NAMALWA (cell line): ENCODE measurements at regions not wholly inside any gene's neighbourhood (a gene's known extent, or its start where the extent isn't known, plus 50 kb on each side); places are given as distances from the start of the nearest gene placed in this dataset.
"Not testable (repeated sequence)": the region's sequence is repeated elsewhere in the genome, so short reads cannot be mapped to it uniquely, and the experiment has no call there.

Experiments
- DNase-seq: peaks from one replicate; pipeline ENCODE4 v3.0.0-alpha.2; 2015; ENCODE audit warnings: low spot score

GRCh38 chr12:104906695-104907094, 51.4 kb downstream of the SLC41A2 start:
- no peak for DNase-seq

- DNase-seq = not testable (repeated sequence)
Measured at GRCh38 chr12:104905446-104905845, 52.6 kb downstream of the SLC41A2 start.

GRCh38 chr12:104903648-104904423, 54.3 kb downstream of the SLC41A2 start:
- DNase-seq = no peak

- DNase-seq = no peak
Measured at GRCh38 chr12:104902125-104902524, 56.0 kb downstream of the SLC41A2 start.

GRCh38 chr12:104896710-104897109, 61.4 kb downstream of the SLC41A2 start:
- DNase-seq = no peak

- DNase-seq = no peak
Measured at GRCh38 chr12:104896146-104896545, 61.9 kb downstream of the SLC41A2 start.

GRCh38 chr12:104895415-104895814, 62.7 kb downstream of the SLC41A2 start:
- DNase-seq = no peak

- DNase-seq = peak; percentile 2
Measured at GRCh38 chr12:104890476-104891096, 67.5 kb downstream of the SLC41A2 start.

GRCh38 chr12:104889735-104890134, 68.4 kb downstream of the SLC41A2 start:
- DNase-seq = no peak

- no peak for DNase-seq
Measured at GRCh38 chr12:104888892-104889291, 69.2 kb downstream of the SLC41A2 start.

- no peak for DNase-seq
Measured at GRCh38 chr12:104888481-104888880, 69.6 kb downstream of the SLC41A2 start.

GRCh38 chr12:104887452-104887851, 70.6 kb downstream of the SLC41A2 start:
- no peak for DNase-seq

GRCh38 chr12:104886418-104887401, 71.4 kb downstream of the SLC41A2 start:
- no peak for DNase-seq

GRCh38 chr12:104878858-104879257, 79.2 kb downstream of the SLC41A2 start:
- DNase-seq = not testable (repeated sequence)

GRCh38 chr12:104877103-104877705, 80.9 kb downstream of the SLC41A2 start:
- DNase-seq = peak; percentile 29

- no peak for DNase-seq
Measured at GRCh38 chr12:104873374-104873773, 84.7 kb downstream of the SLC41A2 start.

GRCh38 chr12:104870797-104871196, 87.3 kb downstream of the SLC41A2 start:
- DNase-seq = no peak

- no peak for DNase-seq
Measured at GRCh38 chr12:104866291-104866690, 91.8 kb downstream of the SLC41A2 start.

- DNase-seq = no peak
Measured at GRCh38 chr12:104865080-104865479, 93.0 kb downstream of the SLC41A2 start.

GRCh38 chr12:104864668-104865067, 93.4 kb downstream of the SLC41A2 start:
- no peak for DNase-seq

GRCh38 chr12:104863296-104863948, 94.7 kb downstream of the SLC41A2 start:
- DNase-seq = no peak
